ENCODE measurements at regions not wholly inside any gene's neighbourhood (a gene's known extent, or its start where the extent isn't known, plus 50 kb on each side); places are given as distances from the start of the nearest gene placed in this dataset.

DNA sequence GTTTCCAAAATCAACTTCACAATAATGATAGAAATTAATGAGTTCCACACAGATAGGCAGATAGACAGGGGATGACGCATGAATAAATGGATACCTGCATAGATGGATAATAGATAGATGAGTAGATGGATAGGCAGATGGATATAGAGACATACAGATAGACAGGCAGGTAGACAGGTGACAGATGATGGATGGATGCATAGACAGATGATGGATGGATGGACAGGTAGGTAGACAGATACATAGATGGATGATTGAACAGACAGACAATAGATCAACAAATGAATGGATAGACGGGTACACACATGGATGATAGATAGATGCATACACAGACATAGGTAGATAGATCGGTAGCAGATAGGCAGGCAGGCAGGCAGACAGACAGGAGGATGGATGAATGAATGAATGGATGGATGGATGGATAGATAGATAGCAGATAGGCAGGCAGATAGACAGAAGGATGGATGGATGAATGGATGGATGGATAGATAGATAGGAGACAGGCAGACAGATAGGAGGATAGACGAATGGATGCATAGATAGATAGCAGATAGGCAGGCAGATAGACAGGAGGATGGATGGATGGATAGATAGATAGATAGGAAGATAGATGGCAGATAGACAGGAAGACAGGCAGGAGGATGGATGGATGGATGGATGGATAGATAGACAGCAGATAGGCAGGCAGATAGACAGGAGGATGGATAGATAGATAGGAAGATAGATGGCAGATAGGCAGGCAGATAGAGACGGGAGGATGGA lies 142.5 kb downstream of the RBFOX3 start:
- no peaks in the 10 kb centered on the region for H3K4me1 ChIP-seq (ENCODE audit: insufficient read depth, low read length, poor library complexity, severe bottlenecking)
- no peaks in the 10 kb centered on the region for H4K20me1 ChIP-seq (ENCODE audit: insufficient read depth, low read length, poor library complexity, severe bottlenecking)
- TF ChIP-seq, protein P1, sequence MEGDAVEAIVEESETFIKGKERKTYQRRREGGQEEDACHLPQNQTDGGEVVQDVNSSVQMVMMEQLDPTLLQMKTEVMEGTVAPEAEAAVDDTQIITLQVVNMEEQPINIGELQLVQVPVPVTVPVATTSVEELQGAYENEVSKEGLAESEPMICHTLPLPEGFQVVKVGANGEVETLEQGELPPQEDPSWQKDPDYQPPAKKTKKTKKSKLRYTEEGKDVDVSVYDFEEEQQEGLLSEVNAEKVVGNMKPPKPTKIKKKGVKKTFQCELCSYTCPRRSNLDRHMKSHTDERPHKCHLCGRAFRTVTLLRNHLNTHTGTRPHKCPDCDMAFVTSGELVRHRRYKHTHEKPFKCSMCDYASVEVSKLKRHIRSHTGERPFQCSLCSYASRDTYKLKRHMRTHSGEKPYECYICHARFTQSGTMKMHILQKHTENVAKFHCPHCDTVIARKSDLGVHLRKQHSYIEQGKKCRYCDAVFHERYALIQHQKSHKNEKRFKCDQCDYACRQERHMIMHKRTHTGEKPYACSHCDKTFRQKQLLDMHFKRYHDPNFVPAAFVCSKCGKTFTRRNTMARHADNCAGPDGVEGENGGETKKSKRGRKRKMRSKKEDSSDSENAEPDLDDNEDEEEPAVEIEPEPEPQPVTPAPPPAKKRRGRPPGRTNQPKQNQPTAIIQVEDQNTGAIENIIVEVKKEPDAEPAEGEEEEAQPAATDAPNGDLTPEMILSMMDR (conservative IDR thresholded peaks at IDR 0.05; ENCODE audit: low read length) = no peak
- no peak for TF ChIP-seq EZH2phosphoT487 (IDR thresholded peaks at IDR 0.05; ENCODE audit: borderline replicate concordance)
- no peaks in the 10 kb centered on the region for H3K9me3 ChIP-seq (ENCODE audit: insufficient read depth, low read depth, low read length)
- H3K27me3 ChIP-seq (ENCODE audit: insufficient read depth, low read length, poor library complexity, severe bottlenecking) = no peaks in the 10 kb centered on the region
- no peaks in the 10 kb centered on the region for H3F3A ChIP-seq (ENCODE audit: low read depth)
- H2AFZ ChIP-seq (ENCODE audit: low read length) = no peak overlapping the region
- no peaks in the 10 kb centered on the region for H3K36me3 ChIP-seq (ENCODE audit: insufficient read depth, low read length)
- no peak overlapping the region for H3K9ac ChIP-seq (ENCODE audit: low read depth, low read length, poor library complexity, severe bottlenecking)
- no peak overlapping the region for H3K4me2 ChIP-seq (ENCODE audit: low read depth, low read length, poor library complexity, severe bottlenecking)
- no peaks in the 10 kb centered on the region for H3K9me2 ChIP-seq (replicated peaks; ENCODE audit: low read depth, low read length)
- no peaks in the 10 kb centered on the region for H3K79me2 ChIP-seq (ENCODE audit: insufficient read depth, low read length)
- no peak overlapping the region for H3K4me3 ChIP-seq (ENCODE audit: low read length, poor library complexity, severe bottlenecking)

DNA sequence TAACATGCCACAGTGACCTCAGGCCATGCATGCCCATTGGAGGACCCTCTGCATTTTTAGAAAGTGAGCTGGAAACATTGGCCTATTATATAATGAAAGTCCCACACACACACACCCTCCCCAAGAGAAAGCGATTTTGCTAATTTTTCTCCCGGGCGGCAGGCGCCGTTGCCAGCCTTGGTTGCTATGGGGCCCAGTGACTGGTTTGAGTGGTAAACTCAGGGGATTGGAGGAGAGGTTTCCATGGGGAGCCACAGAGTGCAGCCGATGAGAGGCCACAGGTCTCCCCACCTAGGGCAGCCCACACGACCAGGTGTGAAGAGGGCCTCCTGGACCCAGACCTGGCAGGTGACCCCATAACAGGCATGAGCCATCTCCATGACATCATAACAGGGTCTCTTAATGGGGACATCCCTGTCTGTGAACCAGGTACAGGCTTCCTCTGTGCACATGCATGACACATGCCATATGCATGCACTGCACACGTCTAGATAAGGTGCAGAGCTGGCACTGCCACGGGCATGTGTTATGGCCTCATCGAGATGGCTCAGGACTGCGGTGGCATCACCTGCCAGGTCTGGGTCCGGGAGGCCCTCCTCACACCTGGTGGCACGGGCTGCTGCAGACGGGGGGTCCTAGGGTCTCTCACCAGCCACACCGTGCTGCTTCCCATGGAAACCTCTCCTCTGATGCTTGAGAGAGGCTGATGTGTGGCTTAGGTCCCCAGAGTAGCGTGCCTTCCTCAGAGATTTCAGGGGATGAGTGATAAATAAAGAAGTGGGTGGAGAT lies 144.1 kb downstream of the RBFOX3 start:
- H3F3A ChIP-seq (ENCODE audit: low read depth) = no peaks in the 10 kb centered on the region
- no peaks in the 10 kb centered on the region for H3K4me1 ChIP-seq (ENCODE audit: insufficient read depth, low read length, poor library complexity, severe bottlenecking)
- no peaks in the 10 kb centered on the region for H3K9me3 ChIP-seq (ENCODE audit: insufficient read depth, low read depth, low read length)
- H3K79me2 ChIP-seq (ENCODE audit: insufficient read depth, low read length) = no peaks in the 10 kb centered on the region
- H3K36me3 ChIP-seq (ENCODE audit: insufficient read depth, low read length) = no peaks in the 10 kb centered on the region
- no peak overlapping the region for H3K9ac ChIP-seq (ENCODE audit: low read depth, low read length, poor library complexity, severe bottlenecking)
- no peaks in the 10 kb centered on the region for H3K27me3 ChIP-seq (ENCODE audit: insufficient read depth, low read length, poor library complexity, severe bottlenecking)
- TF ChIP-seq, protein P1 (conservative IDR thresholded peaks at IDR 0.05; ENCODE audit: low read length) = no peak
- TF ChIP-seq EZH2phosphoT487 (IDR thresholded peaks at IDR 0.05; ENCODE audit: borderline replicate concordance) = no peak
- no peak overlapping the region for H2AFZ ChIP-seq (ENCODE audit: low read length)
- H3K9me2 ChIP-seq (replicated peaks; ENCODE audit: low read depth, low read length) = no peaks in the 10 kb centered on the region
- H3K4me2 ChIP-seq (ENCODE audit: low read depth, low read length, poor library complexity, severe bottlenecking) = no peak overlapping the region
- H4K20me1 ChIP-seq (ENCODE audit: insufficient read depth, low read length, poor library complexity, severe bottlenecking) = no peaks in the 10 kb centered on the region
- H3K4me3 ChIP-seq (ENCODE audit: low read length, poor library complexity, severe bottlenecking) = no peak overlapping the region

DNA sequence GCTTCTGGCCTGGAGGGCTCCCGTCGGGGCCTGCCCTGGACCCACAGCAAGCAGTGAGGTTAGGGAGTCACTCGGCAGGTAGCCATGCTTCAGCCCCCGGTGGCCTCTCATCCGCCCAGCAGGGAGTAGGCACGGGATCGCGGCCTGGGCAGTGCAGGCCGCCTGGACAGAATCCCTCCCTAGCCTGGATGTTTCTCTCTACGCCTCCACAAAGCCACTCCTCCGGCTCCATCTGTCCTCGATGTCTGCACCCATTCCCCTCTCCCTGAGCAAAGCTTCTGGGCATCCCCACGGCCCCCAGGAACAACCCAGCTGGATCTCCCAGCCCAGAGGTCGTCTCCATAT lies 145.2 kb downstream of the RBFOX3 start:
- Histone ChIP-seq H3K27me3 (ENCODE audit: insufficient read depth, low read length, poor library complexity, severe bottlenecking) (no peaks in the 10 kb centered on the region), H3K9me2 (replicated peaks; ENCODE audit: low read depth, low read length) (no peaks in the 10 kb centered on the region), H3K4me1 (ENCODE audit: insufficient read depth, low read length, poor library complexity, severe bottlenecking) (no peaks in the 10 kb centered on the region), H3F3A (ENCODE audit: low read depth) (no peaks in the 10 kb centered on the region), H3K4me2 (ENCODE audit: low read depth, low read length, poor library complexity, severe bottlenecking) (no peak overlapping the region), H3K9me3 (ENCODE audit: insufficient read depth, low read depth, low read length) (no peaks in the 10 kb centered on the region), H3K79me2 (ENCODE audit: insufficient read depth, low read length) (no peaks in the 10 kb centered on the region), H3K36me3 (ENCODE audit: insufficient read depth, low read length) (no peaks in the 10 kb centered on the region), H3K9ac (ENCODE audit: low read depth, low read length, poor library complexity, severe bottlenecking) (no peak overlapping the region), H3K4me3 (ENCODE audit: low read length, poor library complexity, severe bottlenecking) (no peak overlapping the region), H4K20me1 (ENCODE audit: insufficient read depth, low read length, poor library complexity, severe bottlenecking) (no peaks in the 10 kb centered on the region), H2AFZ (ENCODE audit: low read length) (no peak overlapping the region)
- no peak for TF ChIP-seq EZH2phosphoT487 (IDR thresholded peaks at IDR 0.05; ENCODE audit: borderline replicate concordance)
- TF ChIP-seq, protein P1 (conservative IDR thresholded peaks at IDR 0.05; ENCODE audit: low read length) = no peak
